HG03521 (cell line): ENCODE measurements at regions not wholly inside any gene's neighbourhood (a gene's known extent, or its start where the extent isn't known, plus 50 kb on each side); places are given as distances from the start of the nearest gene placed in this dataset.

Experiments
- ATAC-seq: cut with Tn5 transposase; IDR thresholded peaks from one replicate; pipeline ENCODE4 v1.9.1; 2021; ENCODE audit warnings: mild to moderate bottlenecking, moderate library complexity; ENCODE audit not compliant: unreplicated experiment

GRCh38 chr3:66672830-66673229 is 172.0 kb upstream of the LRIG1 start:
- ATAC-seq = no peak

- ATAC-seq = no peak
These were observed 172.5 kb upstream of the LRIG1 start for GRCh38 chr3:66673293-66673692.

- no peak for ATAC-seq
These were observed 174.5 kb upstream of the LRIG1 start for GRCh38 chr3:66675366-66675765.

GRCh38 chr3:66692042-66692765 is 191.4 kb upstream of the LRIG1 start:
- no peak for ATAC-seq

GRCh38 chr3:66692766-66693150 is 191.9 kb upstream of the LRIG1 start:
- ATAC-seq = no peak

- no peak for ATAC-seq
These were observed 192.7 kb upstream of the LRIG1 start for GRCh38 chr3:66693461-66694031.

- no peak for ATAC-seq
These were observed 201.3 kb upstream of the LRIG1 start for GRCh38 chr3:66702126-66702525.

GRCh38 chr3:66703501-66703900 is 202.7 kb upstream of the LRIG1 start:
- ATAC-seq = no peak

GRCh38 chr3:66705076-66705475 is 204.3 kb upstream of the LRIG1 start:
- ATAC-seq = no peak

GRCh38 chr3:66706890-66707289 is 206.1 kb upstream of the LRIG1 start:
- no peak for ATAC-seq

- ATAC-seq = no peak
These were observed 208.7 kb upstream of the LRIG1 start for GRCh38 chr3:66709532-66709931.

GRCh38 chr3:66712210-66712609 is 211.4 kb upstream of the LRIG1 start:
- no peak for ATAC-seq

- ATAC-seq = no peak
These were observed 213.1 kb upstream of the LRIG1 start for GRCh38 chr3:66713921-66714320.

- ATAC-seq = no peak
These were observed 215.0 kb upstream of the LRIG1 start for GRCh38 chr3:66715806-66716205.

- ATAC-seq = no peak
These were observed 217.0 kb upstream of the LRIG1 start for GRCh38 chr3:66717806-66718205.

GRCh38 chr3:66719796-66720356 is 219.1 kb upstream of the LRIG1 start:
- ATAC-seq = no peak

- ATAC-seq = no peak
These were observed 219.7 kb upstream of the LRIG1 start for GRCh38 chr3:66720508-66720907.

- no peak for ATAC-seq
These were observed 221.9 kb upstream of the LRIG1 start for GRCh38 chr3:66722675-66723074.

- ATAC-seq = no peak
These were observed 222.4 kb upstream of the LRIG1 start for GRCh38 chr3:66723231-66723630.

GRCh38 chr3:66729687-66730393 is 229.0 kb upstream of the LRIG1 start:
- ATAC-seq = no peak

- ATAC-seq = no peak
These were observed 238.0 kb upstream of the LRIG1 start for GRCh38 chr3:66738625-66739365.
